ENCODE measurements at regions not wholly inside any gene's neighbourhood (a gene's known extent, or its start where the extent isn't known, plus 50 kb on each side); places are given as distances from the start of the nearest gene placed in this dataset.

DNA sequence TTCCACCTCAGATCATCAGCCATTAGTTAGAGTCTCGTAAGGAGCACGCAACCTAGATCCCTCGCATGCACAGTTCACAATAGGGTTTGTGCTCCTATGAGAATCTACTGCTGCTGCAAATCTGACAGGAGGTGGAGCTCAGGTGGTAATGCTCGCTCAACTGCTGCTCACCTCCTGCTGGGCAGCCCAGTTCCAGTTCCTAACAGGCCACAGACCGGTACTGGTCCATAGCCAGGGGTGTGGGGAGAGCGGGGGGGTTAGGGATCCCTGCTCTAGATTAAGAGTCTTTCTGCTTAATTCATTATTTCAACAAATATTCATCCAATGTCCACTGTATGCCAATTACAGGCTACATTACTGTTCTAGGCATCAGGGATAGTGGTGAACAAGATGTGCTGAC is 170.4 kb upstream of the KBTBD8 start:
- no peak overlapping the region for H2AFZ ChIP-seq (ENCODE audit: control insufficient read depth, low read depth, low read length)
- RAD21 ChIA-PET (ENCODE audit: unreplicated experiment): no interaction called here
- 43% methylated on average over 6 of the region's 6 CpGs for WGBS (ENCODE audit: insufficient coverage, insufficient replicate concordance, low lambda C conversion rate, missing lambda C conversion rate)

More for the DNA sequence above, 170.4 kb upstream of the KBTBD8 start:
- Histone ChIP-seq H3K9ac (ENCODE audit: control insufficient read depth, insufficient read depth, low read length) (no peak overlapping the region), H4K20me1 (ENCODE audit: control insufficient read depth, insufficient read depth) (no peaks in the 10 kb centered on the region), H3K4me3 (no peak overlapping the region), H3K9me3 (replicated peaks; ENCODE audit: control insufficient read depth, insufficient read depth, low read length) (no peaks in the 10 kb centered on the region), H3K36me3 (ENCODE audit: control insufficient read depth in 2 of 2, insufficient read depth in 2 of 2, low read length in 1 of 2) (no peaks in the 10 kb centered on the region), H3K4me1 (ENCODE audit: control insufficient read depth, insufficient read depth, low read length) (no peaks in the 10 kb centered on the region), H3K79me2 (ENCODE audit: control insufficient read depth, insufficient read depth, low read length) (no peaks in the 10 kb centered on the region), H3K4me2 (ENCODE audit: control insufficient read depth, insufficient read depth) (no peak overlapping the region), H3K27ac (ENCODE audit: control insufficient read depth, insufficient read depth) (no peak overlapping the region), H3K27me3 (replicated peaks in 1 of 2; ENCODE audit: control insufficient read depth in 2 of 2, insufficient read depth in 2 of 2, low read length in 1 of 2) (no peaks in the 10 kb centered on the region; a peak in 1 of 4 replicates)
- ChIA-PET SMC1A (ENCODE audit: uncharacterized antibody, unreplicated experiment) (interaction anchor here (1.7 kb wide), 1 partner anchor 549 kb away, joined by 4 read pairs; no protein-coding TSS in a partner anchor), CTCF (interaction anchor here (1.9 kb wide), 1 partner anchor 13 kb away, joined by 5 read pairs; no protein-coding TSS in a partner anchor), POLR2A (no interaction called here)
- intact Hi-C loops (cut with micrococcal nuclease; ENCODE audit: unreplicated experiment) (loop anchor here (10.0 kb wide), 1 partner anchor 1043 kb away; no protein-coding TSS in a partner anchor), in situ Hi-C loops (cut with MboI) (no loop called here)
- ATAC-seq: no peak
- no TSS peak for BruUV-seq (replicated peaks)
- TF ChIP-seq SMAD1 (IDR thresholded peaks at IDR 0.05; ENCODE audit: low read depth, partially characterized antibody) (no peak), HCFC1 (IDR thresholded peaks at IDR 0.05; ENCODE audit: low read length) (no peak), MEF2B (IDR thresholded peaks at IDR 0.05; ENCODE audit: partially characterized antibody, poor library complexity, severe bottlenecking) (no peak), CEBPB (IDR thresholded peaks at IDR 0.05; ENCODE audit: borderline replicate concordance in 1 of 2, low read depth in 2 of 2, low read length in 2 of 2) (no peak), POU2F2 (IDR thresholded peaks at IDR 0.05; ENCODE audit: borderline replicate concordance, low read depth, low read length) (no peak), ASH2L (IDR thresholded peaks at IDR 0.05; ENCODE audit: borderline replicate concordance, low read depth) (no peak), PML (IDR thresholded peaks at IDR 0.05; ENCODE audit: low read length) (no peak), SREBF1 (IDR thresholded peaks at IDR 0.05; ENCODE audit: low read length) (no peak), RCOR1 (conservative IDR thresholded peaks at IDR 0.05; ENCODE audit: low read depth, low read length) (no peak), TBL1XR1 (IDR thresholded peaks at IDR 0.05; ENCODE audit: low read depth, low read length) (no peak), LARP7 (IDR thresholded peaks at IDR 0.05) (no peak), TCF12 (IDR thresholded peaks at IDR 0.05; ENCODE audit: low read depth, low read length) (no peak), KDM1A (IDR thresholded peaks at IDR 0.05; ENCODE audit: borderline replicate concordance) (no peak), ZNF384 (IDR thresholded peaks at IDR 0.05; ENCODE audit: borderline replicate concordance, low read depth, low read length) (no peak), FOXK2 (IDR thresholded peaks at IDR 0.05) (no peak), EGR1 (IDR thresholded peaks at IDR 0.05; ENCODE audit: borderline replicate concordance in 1 of 2, low read depth in 2 of 2, low read length in 2 of 2) (no peak)
- TF ChIP-seq, protein P1, sequence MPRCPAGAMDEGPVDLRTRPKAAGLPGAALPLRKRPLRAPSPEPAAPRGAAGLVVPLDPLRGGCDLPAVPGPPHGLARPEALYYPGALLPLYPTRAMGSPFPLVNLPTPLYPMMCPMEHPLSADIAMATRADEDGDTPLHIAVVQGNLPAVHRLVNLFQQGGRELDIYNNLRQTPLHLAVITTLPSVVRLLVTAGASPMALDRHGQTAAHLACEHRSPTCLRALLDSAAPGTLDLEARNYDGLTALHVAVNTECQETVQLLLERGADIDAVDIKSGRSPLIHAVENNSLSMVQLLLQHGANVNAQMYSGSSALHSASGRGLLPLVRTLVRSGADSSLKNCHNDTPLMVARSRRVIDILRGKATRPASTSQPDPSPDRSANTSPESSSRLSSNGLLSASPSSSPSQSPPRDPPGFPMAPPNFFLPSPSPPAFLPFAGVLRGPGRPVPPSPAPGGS (IDR thresholded peaks at IDR 0.05; ENCODE audit: borderline replicate concordance, insufficient read depth, low read depth, low read length, poor library complexity, severe bottlenecking): no peak
- TF ChIP-seq, protein P2, sequence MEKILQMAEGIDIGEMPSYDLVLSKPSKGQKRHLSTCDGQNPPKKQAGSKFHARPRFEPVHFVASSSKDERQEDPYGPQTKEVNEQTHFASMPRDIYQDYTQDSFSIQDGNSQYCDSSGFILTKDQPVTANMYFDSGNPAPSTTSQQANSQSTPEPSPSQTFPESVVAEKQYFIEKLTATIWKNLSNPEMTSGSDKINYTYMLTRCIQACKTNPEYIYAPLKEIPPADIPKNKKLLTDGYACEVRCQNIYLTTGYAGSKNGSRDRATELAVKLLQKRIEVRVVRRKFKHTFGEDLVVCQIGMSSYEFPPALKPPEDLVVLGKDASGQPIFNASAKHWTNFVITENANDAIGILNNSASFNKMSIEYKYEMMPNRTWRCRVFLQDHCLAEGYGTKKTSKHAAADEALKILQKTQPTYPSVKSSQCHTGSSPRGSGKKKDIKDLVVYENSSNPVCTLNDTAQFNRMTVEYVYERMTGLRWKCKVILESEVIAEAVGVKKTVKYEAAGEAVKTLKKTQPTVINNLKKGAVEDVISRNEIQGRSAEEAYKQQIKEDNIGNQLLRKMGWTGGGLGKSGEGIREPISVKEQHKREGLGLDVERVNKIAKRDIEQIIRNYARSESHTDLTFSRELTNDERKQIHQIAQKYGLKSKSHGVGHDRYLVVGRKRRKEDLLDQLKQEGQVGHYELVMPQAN (conservative IDR thresholded peaks at IDR 0.05): no peak
- DNase-seq (ENCODE audit: low read depth, low spot score): no peak
- no peak for FAIRE-seq

All from GM12878 (cell line).